Caco-2 (cell line): ENCODE measurements at regions not wholly inside any gene's neighbourhood (a gene's known extent, or its start where the extent isn't known, plus 50 kb on each side); places are given as distances from the start of the nearest gene placed in this dataset.

Source experiments
- BruUV-seq: library from RNA; stranded (reverse); fragments of 400-500 nt; replicated peaks from 2 replicates; lab custom pipeline; 2021; lab: Mats Ljungman, UMichigan
- CTCF ChIA-PET: fragments of 300-600 bp; sonication (Branson Sonifier 250); formaldehyde crosslinking; loops from one replicate; lab custom pipeline; 2022; ENCODE audit warnings: antibody characterized with exemption; lab: Charles Lee
- POLR2A ChIA-PET: fragments of 300-600 bp; sonication (Branson Sonifier 250); formaldehyde crosslinking; loops from one replicate; lab custom pipeline; 2022; ENCODE audit warnings: antibody characterized with exemption; lab: Charles Lee
- DNase-seq, 2 experiments: peaks; one replicate each; pipeline versions ENCODE4 v3.0.0 to v3.0.0-alpha.2; 2020 to 2022
- H3K27me3 ChIP-seq: replicated peaks from 2 replicates; pipeline ENCODE4 v1.6.0; 2011; ENCODE audit warnings: low read length; ENCODE audit not compliant: control insufficient read depth, insufficient read depth
- H3K36me3 ChIP-seq: 2 replicates; pipeline ENCODE4 v1.5.1; 2011; ENCODE audit warnings: low read length; ENCODE audit not compliant: control insufficient read depth, insufficient read depth
- H3K4me1 ChIP-seq: fragments of 250-450 bp; sonication (Bioruptor Pico); 2 replicates; pipeline ENCODE4 v1.5.1; 2020; ENCODE audit warnings: mild to moderate bottlenecking
- H3K4me3 ChIP-seq: 2 replicates; pipeline ENCODE4 v1.5.1; 2011; ENCODE audit warnings: low read depth, mild to moderate bottlenecking, control low read depth, low read length
- H3K9me3 ChIP-seq: fragments of 250-450 bp; sonication (Bioruptor Pico); 2 replicates; pipeline ENCODE4 v1.5.1; 2020; ENCODE audit warnings: mild to moderate bottlenecking, moderate library complexity
- H3K27ac Mint-ChIP-seq: one replicate; pipeline ENCODE4 v1.8.0; 2022; ENCODE audit warnings: mixed read lengths; ENCODE audit not compliant: unreplicated experiment
- H3K27me3 Mint-ChIP-seq: one replicate; pipeline ENCODE4 v1.8.0; 2022; ENCODE audit warnings: mixed read lengths; ENCODE audit not compliant: insufficient read depth, unreplicated experiment
- H3K36me3 Mint-ChIP-seq: one replicate; pipeline ENCODE4 v1.8.0; 2022; ENCODE audit warnings: mild to moderate bottlenecking, mixed read lengths; ENCODE audit not compliant: insufficient read depth, unreplicated experiment
- H3K4me1 Mint-ChIP-seq: one replicate; pipeline ENCODE4 v1.8.0; 2022; ENCODE audit warnings: low read depth, mixed read lengths; ENCODE audit not compliant: unreplicated experiment
- H3K4me3 Mint-ChIP-seq: one replicate; pipeline ENCODE4 v1.8.0; 2022; ENCODE audit warnings: mild to moderate bottlenecking, moderate library complexity, mixed read lengths; ENCODE audit not compliant: unreplicated experiment
- H3K9me3 Mint-ChIP-seq: one replicate; pipeline ENCODE4 v1.8.0; 2022; ENCODE audit warnings: mixed read lengths; ENCODE audit not compliant: unreplicated experiment
- CTCF ChIP-seq, 2 experiments: fragments of 200-600 bp in 1 of 2; IDR thresholded peaks; 1 replicate in 1 of 2; 2 replicates in 1 of 2; pipeline versions ENCODE4 v1.5.1 to v1.8.0; 2011 to 2022; ENCODE audit warnings: antibody characterized with exemption in 1 of 2, control low read depth in 1 of 2, inconsistent platforms in 1 of 2, low read depth in 1 of 2, low read length in 1 of 2, mild to moderate bottlenecking in 1 of 2, moderate library complexity in 1 of 2; ENCODE audit not compliant: insufficient read depth in 1 of 2, severe bottlenecking in 1 of 2, unreplicated experiment in 1 of 2
- intact Hi-C: fragments of 100-400 bp; cut with micrococcal nuclease; formaldehyde crosslinking; loops from one replicate; pipeline ENCODE4 v1.10.0; 2022; ENCODE audit not compliant: unreplicated experiment

GRCh38 chr17:74028354-74029116 lies 174.9 kb upstream of the RPL38 start:
- H3K36me3 ChIP-seq: no peaks in the 10 kb centered on the region
- no peaks in the 10 kb centered on the region for H3K9me3 Mint-ChIP-seq
- no peak overlapping the region for H3K4me3 Mint-ChIP-seq
- H3K27me3 ChIP-seq: no peaks in the 10 kb centered on the region
- H3K4me1 ChIP-seq: peaks cover 33% of the 10 kb centered on the region
- no peak overlapping the region for H3K27ac Mint-ChIP-seq
- no TSS peak for BruUV-seq
- no peak for DNase-seq
- TF ChIP-seq CTCF (IDR thresholded peaks at IDR 0.05; ENCODE audit: insufficient read depth in 1 of 2, low read depth in 1 of 2, low read length in 1 of 2, severe bottlenecking in 1 of 2, unreplicated experiment in 1 of 2): no peak
- peaks cover 11% of the 10 kb centered on the region for H3K36me3 Mint-ChIP-seq
- no peaks in the 10 kb centered on the region for H3K9me3 ChIP-seq
- ChIA-PET POLR2A (no interaction called here), CTCF (interaction anchor here (1.2 kb wide), 1 partner anchor 30 kb away, joined by 3 read pairs; no protein-coding TSS in a partner anchor)
- no peak overlapping the region for H3K4me3 ChIP-seq
- no peaks in the 10 kb centered on the region for H3K27me3 Mint-ChIP-seq
- intact Hi-C loops: no loop called here
- peaks cover 39% of the 10 kb centered on the region for H3K4me1 Mint-ChIP-seq

- Histone ChIP-seq H3K4me3 (no peak overlapping the region), H3K4me1 (peaks cover 7% of the 10 kb centered on the region; the same call in 1 of the 2 replicates), H3K36me3 (no peaks in the 10 kb centered on the region), H3K27me3 (no peaks in the 10 kb centered on the region), H3K9me3 (no peaks in the 10 kb centered on the region)
- H3K36me3 Mint-ChIP-seq: no peaks in the 10 kb centered on the region
- intact Hi-C loops: no loop called here
- TF ChIP-seq CTCF (IDR thresholded peaks at IDR 0.05; ENCODE audit: insufficient read depth in 1 of 2, low read depth in 1 of 2, low read length in 1 of 2, severe bottlenecking in 1 of 2, unreplicated experiment in 1 of 2): no peak
- no peak overlapping the region for H3K27ac Mint-ChIP-seq
- CTCF ChIA-PET: no interaction called here
- H3K9me3 Mint-ChIP-seq: no peaks in the 10 kb centered on the region
- H3K4me1 Mint-ChIP-seq: peaks cover 21% of the 10 kb centered on the region
- no peak for DNase-seq
- POLR2A ChIA-PET: no interaction called here
- H3K27me3 Mint-ChIP-seq: no peaks in the 10 kb centered on the region
- H3K4me3 Mint-ChIP-seq: no peak overlapping the region
- no TSS peak for BruUV-seq
Measured at GRCh38 chr17:74031316-74032090, 172.0 kb upstream of the RPL38 start.

- Mint-ChIP-seq H3K27ac (no peak overlapping the region), H3K4me3 (no peak overlapping the region), H3K36me3 (no peaks in the 10 kb centered on the region), H3K27me3 (no peaks in the 10 kb centered on the region), H3K9me3 (no peaks in the 10 kb centered on the region), H3K4me1 (peaks cover 15% of the 10 kb centered on the region)
- Histone ChIP-seq H3K36me3 (no peaks in the 10 kb centered on the region), H3K27me3 (no peaks in the 10 kb centered on the region), H3K4me3 (no peak overlapping the region), H3K9me3 (no peaks in the 10 kb centered on the region), H3K4me1 (0 out of 2 replicates have a peak, but pooled peaks cover 2% of the 10 kb centered on the region)
- POLR2A ChIA-PET: no interaction called here
- BruUV-seq: no TSS peak
- DNase-seq: no peak
- CTCF ChIA-PET: no interaction called here
- intact Hi-C loops: no loop called here
- no peak for TF ChIP-seq CTCF (IDR thresholded peaks at IDR 0.05; ENCODE audit: insufficient read depth in 1 of 2, low read depth in 1 of 2, low read length in 1 of 2, severe bottlenecking in 1 of 2, unreplicated experiment in 1 of 2)
Measured at GRCh38 chr17:74032222-74032621, 171.3 kb upstream of the RPL38 start.
